Stomach (tissue), 8 donors: ENCODE measurements at regions not wholly inside any gene's neighbourhood (a gene's known extent, or its start where the extent isn't known, plus 50 kb on each side); places are given as distances from the start of the nearest gene placed in this dataset.
A peak's percentile ranks its signal among the peaks of the same experiment; 100 is the strongest.

Experiments
- DNase-seq, 2 donors: peaks; one replicate each; pipeline versions ENCODE4 v3.0.0 to v3.0.0-alpha.2; 2013 to 2019
- H3K27ac ChIP-seq, 5 donors: fragments of 200-600 bp in 4 of 5; sonication (generic) in 4 of 5; one replicate each; pipeline ENCODE4 v1.5.1; 2013 to 2019; ENCODE audit warnings: mild to moderate bottlenecking in 1 of 5, moderate library complexity in 1 of 5
- H3K27me3 ChIP-seq, 3 donors: fragments of 200-600 bp; sonication (generic); one replicate each; pipeline ENCODE4 v1.5.1; 2017 to 2019; ENCODE audit warnings: mixed run types in 1 of 3
- H3K36me3 ChIP-seq, 4 donors: fragments of 200-600 bp; sonication (generic); 1 replicate in 3 of 4; 2 replicates in 1 of 4; pipeline ENCODE4 v1.5.1; 2016 to 2019
- H3K4me1 ChIP-seq, 4 donors: fragments of 200-600 bp; sonication (generic); one replicate each; pipeline ENCODE4 v1.5.1; 2016 to 2019
- H3K4me3 ChIP-seq, 4 donors: fragments of 200-600 bp; sonication (generic) in 3 of 4; one replicate each; pipeline ENCODE4 v1.5.1; 2016 to 2019; ENCODE audit warnings: mild to moderate bottlenecking in 1 of 4
- H3K9me3 ChIP-seq, 4 donors: fragments of 200-600 bp; sonication (generic); one replicate each; pipeline ENCODE4 v1.5.1; 2016 to 2019
- EP300 ChIP-seq: sonication (generic); formaldehyde crosslinking; IDR thresholded peaks from one replicate; pipeline ENCODE4 v1.6.1; 2017; ENCODE audit warnings: antibody characterized with exemption
- POLR2A ChIP-seq, 4 donors: fragments of 450-650 bp; IDR thresholded peaks; one replicate each; pipeline ENCODE4 v1.6.1; 2016; ENCODE audit warnings: antibody characterized with exemption in 4 of 4, control low read depth in 2 of 4, mild to moderate bottlenecking in 1 of 4, moderate library complexity in 1 of 4
- POLR2AphosphoS5 ChIP-seq, 3 donors: sonication (generic); formaldehyde crosslinking; IDR thresholded peaks; one replicate each; pipeline ENCODE4 v1.6.1; 2016; ENCODE audit warnings: antibody characterized with exemption in 3 of 3
- WGBS, 5 donors: extraction: QIAGEN DNeasy Blood & Tissue Kit in 3 of 5; methylation state at CpG; one replicate each; pipeline versions ENCODE4 v1.1.5 to v1.1.7; 2013 to 2018; 5-methylcytosine and 5-hydroxymethylcytosine counted together
- intact Hi-C: fragments of 100-400 bp; cut with DNase I; formaldehyde crosslinking; loops from one replicate; pipeline ENCODE4 v1.15.1; 2023; ENCODE audit warnings: low total_unique reads
- TF ChIP-seq, protein P1 (sequence below), 7 experiments: fragments of 450-650 bp in 4 of 7; fragments of 200-600 bp in 3 of 7; sonication (generic) in 3 of 7; IDR thresholded peaks; one replicate each; pipeline ENCODE4 v1.5.1; 2016 to 2019; ENCODE audit warnings: antibody characterized with exemption in 7 of 7, control low read depth in 2 of 7, mild to moderate bottlenecking in 1 of 7
- donor health status: healthy with polysubstance abuse.
- donor health status: Bipolar disorder and iron deficiency.
- donor health status: healthy.

DNA sequence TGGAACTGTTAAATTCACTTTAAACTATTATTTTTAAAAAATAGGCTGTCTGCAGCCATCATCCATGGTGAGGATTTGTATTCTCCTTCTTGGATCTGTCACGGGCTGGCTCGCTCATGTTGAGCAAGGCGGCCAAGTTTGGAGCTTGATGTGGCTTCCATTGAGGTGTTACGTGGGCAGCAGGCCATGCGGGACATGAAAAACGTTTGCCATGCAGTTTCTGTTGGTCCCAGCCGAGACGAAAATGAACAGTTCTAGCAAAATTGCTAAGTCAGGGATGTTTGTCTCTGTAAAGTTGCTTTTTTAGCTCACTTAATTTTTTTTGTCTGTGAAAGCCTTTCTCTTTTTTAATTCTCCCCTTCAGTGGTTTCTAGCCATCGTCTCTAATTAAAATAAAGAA, 70.2 kb upstream of the MGAT5 start:
- WGBS, 5 donors = 86 to 94% (median 92%) methylated on average over 9 of the region's 9 CpGs
- intact Hi-C loops = no loop called here
- Histone ChIP-seq H3K36me3 (peaks cover 0 to 4% (median 0%) of the 10 kb centered on the region in 4 donors), H3K9me3 (no peaks in the 10 kb centered on the region), H3K4me1 (peaks cover 6 to 38% (median 19%) of the 10 kb centered on the region in 4 donors), H3K27ac (no peak overlapping the region), H3K4me3 (no peak overlapping the region), H3K27me3 (no peaks in the 10 kb centered on the region)
- no peak for DNase-seq
- TF ChIP-seq, protein P1, sequence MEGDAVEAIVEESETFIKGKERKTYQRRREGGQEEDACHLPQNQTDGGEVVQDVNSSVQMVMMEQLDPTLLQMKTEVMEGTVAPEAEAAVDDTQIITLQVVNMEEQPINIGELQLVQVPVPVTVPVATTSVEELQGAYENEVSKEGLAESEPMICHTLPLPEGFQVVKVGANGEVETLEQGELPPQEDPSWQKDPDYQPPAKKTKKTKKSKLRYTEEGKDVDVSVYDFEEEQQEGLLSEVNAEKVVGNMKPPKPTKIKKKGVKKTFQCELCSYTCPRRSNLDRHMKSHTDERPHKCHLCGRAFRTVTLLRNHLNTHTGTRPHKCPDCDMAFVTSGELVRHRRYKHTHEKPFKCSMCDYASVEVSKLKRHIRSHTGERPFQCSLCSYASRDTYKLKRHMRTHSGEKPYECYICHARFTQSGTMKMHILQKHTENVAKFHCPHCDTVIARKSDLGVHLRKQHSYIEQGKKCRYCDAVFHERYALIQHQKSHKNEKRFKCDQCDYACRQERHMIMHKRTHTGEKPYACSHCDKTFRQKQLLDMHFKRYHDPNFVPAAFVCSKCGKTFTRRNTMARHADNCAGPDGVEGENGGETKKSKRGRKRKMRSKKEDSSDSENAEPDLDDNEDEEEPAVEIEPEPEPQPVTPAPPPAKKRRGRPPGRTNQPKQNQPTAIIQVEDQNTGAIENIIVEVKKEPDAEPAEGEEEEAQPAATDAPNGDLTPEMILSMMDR (IDR thresholded peaks at IDR 0.05) = no peak
- TF ChIP-seq EP300 = no peak
- no peak for TF ChIP-seq POLR2AphosphoS5 (IDR thresholded peaks at IDR 0.05)
- TF ChIP-seq POLR2A (IDR thresholded peaks at IDR 0.05) = no peak

GRCh38 chr2:134185639-134186038, 68.2 kb upstream of the MGAT5 start:
- intact Hi-C loops = no loop called here
- peaks cover 18 to 38% (median 26%) of the 10 kb centered on the region in 4 donors for H3K4me1 ChIP-seq
- DNase-seq = no peak
- TF ChIP-seq EP300 = no peak
- WGBS, 5 donors = 85 to 96% (median 93%) methylated on average over 4 of the region's 4 CpGs
- peaks cover 0 to 4% (median 0%) of the 10 kb centered on the region in 4 donors for H3K36me3 ChIP-seq
- H3K27me3 ChIP-seq = no peaks in the 10 kb centered on the region
- H3K9me3 ChIP-seq = no peaks in the 10 kb centered on the region
- no peak overlapping the region for H3K4me3 ChIP-seq
- no peak overlapping the region for H3K27ac ChIP-seq

DNA sequence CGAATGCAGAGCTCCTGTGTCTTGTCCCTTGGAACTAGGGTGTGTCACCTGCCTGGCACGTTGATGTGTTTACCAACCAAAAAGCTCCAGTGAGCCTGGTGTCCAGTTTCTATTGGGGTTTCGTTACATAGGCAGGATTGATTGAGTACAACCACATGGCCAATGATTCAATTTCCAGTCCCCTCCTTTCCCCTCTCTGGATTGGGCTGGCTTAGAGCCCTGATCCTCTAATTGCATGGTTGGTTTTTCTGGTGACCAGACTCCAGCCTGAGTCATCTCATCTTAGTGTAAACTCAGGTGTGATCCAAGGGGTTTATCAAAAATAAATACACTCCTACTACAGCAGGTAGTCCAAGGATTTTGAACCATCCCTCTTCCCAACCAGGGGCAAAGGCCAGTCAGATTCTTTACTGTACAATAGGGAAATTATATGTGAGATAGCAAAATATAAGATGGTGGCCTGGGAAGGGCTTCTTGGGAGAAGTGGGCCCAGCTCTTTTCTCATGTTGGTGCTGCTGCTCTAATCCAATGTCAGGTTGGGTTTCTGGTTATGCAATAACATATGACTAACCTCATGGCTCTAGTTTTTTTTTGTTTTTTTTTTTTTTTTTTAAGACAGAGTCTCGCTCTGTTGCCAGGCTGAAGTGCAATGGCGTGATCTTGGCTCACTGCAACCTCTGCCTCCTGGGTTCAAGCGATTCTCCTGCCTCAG, 64.7 kb upstream of the MGAT5 start:
- TF ChIP-seq POLR2AphosphoS5 (IDR thresholded peaks at IDR 0.05) = peak in 1 of 3 donors; percentile 72
- TF ChIP-seq POLR2A (IDR thresholded peaks at IDR 0.05) = no peak
- Histone ChIP-seq H3K9me3 (no peaks in the 10 kb centered on the region), H3K4me1 (peaks cover 13 to 49% (median 31%) of the 10 kb centered on the region in 4 donors), H3K27ac (peak overlapping the region; percentile 31 to 82 (median 54)), H3K4me3 (no peak overlapping the region), H3K36me3 (peaks cover 0 to 8% (median 1%) of the 10 kb centered on the region in 4 donors), H3K27me3 (no peaks in the 10 kb centered on the region)
- intact Hi-C loops = no loop called here
- 55 to 66% (median 62%) methylated on average over 6 of the region's 6 CpGs for WGBS, 5 donors
- DNase-seq = peak; percentile 63 to 76

GRCh38 chr2:134190062-134190806, 63.6 kb upstream of the MGAT5 start:
- Histone ChIP-seq H3K4me3 (no peak overlapping the region), H3K27me3 (no peaks in the 10 kb centered on the region), H3K27ac (peak overlapping the region in 4 of 5 donors; percentile 30 to 64 (median 38)), H3K36me3 (peaks cover 0 to 8% (median 0%) of the 10 kb centered on the region in 4 donors), H3K9me3 (no peaks in the 10 kb centered on the region), H3K4me1 (peaks cover 14 to 60% (median 36%) of the 10 kb centered on the region in 4 donors)
- TF ChIP-seq EP300 (no peak), POLR2AphosphoS5 (IDR thresholded peaks at IDR 0.05) (no peak), POLR2A (IDR thresholded peaks at IDR 0.05) (no peak)
- TF ChIP-seq, protein P1 (IDR thresholded peaks at IDR 0.05) = no peak
- DNase-seq = no peak
- intact Hi-C loops = no loop called here
- 73 to 89% (median 81%) methylated on average over 4 of the region's 4 CpGs for WGBS, 5 donors

DNA sequence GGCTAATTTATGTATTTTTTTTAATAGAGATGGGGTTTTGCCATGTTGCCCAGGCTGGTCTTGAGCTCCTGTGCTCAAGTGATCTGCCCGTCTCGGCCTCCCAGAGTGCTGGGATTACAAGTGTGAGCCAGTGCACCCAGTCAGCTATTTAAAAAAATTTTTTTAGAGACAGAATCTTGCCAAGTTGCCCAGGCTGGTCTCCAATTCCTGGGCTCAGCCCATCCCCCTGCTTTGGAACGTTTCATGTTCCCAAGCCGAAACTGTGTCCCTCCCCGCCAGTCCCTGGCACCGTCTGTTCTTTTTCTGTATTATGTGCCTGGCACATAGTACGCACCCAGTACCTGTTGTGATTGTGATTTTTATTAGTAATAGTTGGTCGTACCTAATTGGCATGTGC, 63.1 kb upstream of the MGAT5 start:
- Histone ChIP-seq H3K27me3 (no peaks in the 10 kb centered on the region), H3K4me1 (peaks cover 17 to 60% (median 36%) of the 10 kb centered on the region in 4 donors), H3K27ac (no peak overlapping the region), H3K9me3 (no peaks in the 10 kb centered on the region), H3K36me3 (peaks cover 0 to 8% (median 0%) of the 10 kb centered on the region in 4 donors), H3K4me3 (no peak overlapping the region)
- no peak for DNase-seq
- TF ChIP-seq POLR2A (IDR thresholded peaks at IDR 0.05) = no peak
- TF ChIP-seq POLR2AphosphoS5 (IDR thresholded peaks at IDR 0.05) = no peak
- TF ChIP-seq, protein P1 (IDR thresholded peaks at IDR 0.05) = no peak
- no peak for TF ChIP-seq EP300
- 68 to 91% (median 88%) methylated on average over 8 of the region's 8 CpGs for WGBS, 5 donors
- intact Hi-C loops = no loop called here
